Fibroblast of mammary gland (primary cell): ENCODE measurements at regions not wholly inside any gene's neighbourhood (a gene's known extent, or its start where the extent isn't known, plus 50 kb on each side); places are given as distances from the start of the nearest gene placed in this dataset.

Experiments used
- DNase-seq: peaks from one replicate; pipeline ENCODE4 v3.0.0-alpha.2; 2010; ENCODE audit warnings: low read depth
- H3K4me3 ChIP-seq: 2 replicates; pipeline ENCODE4 v1.5.1; 2011; ENCODE audit warnings: low read depth, mild to moderate bottlenecking, low read length, moderate library complexity; ENCODE audit not compliant: control insufficient read depth
- CTCF ChIP-seq: conservative IDR thresholded peaks from 2 replicates; pipeline ENCODE4 v1.5.1; 2011; ENCODE audit warnings: low read depth, low read length, inconsistent platforms; ENCODE audit not compliant: control insufficient read depth, insufficient read depth

GRCh38 chrX:39169976-39170375, 368.7 kb downstream of the MID1IP1 start:
- TF ChIP-seq CTCF, result no peak
- DNase-seq, result no peak
- no peak overlapping the region for H3K4me3 ChIP-seq

- no peak for TF ChIP-seq CTCF
- DNase-seq, result no peak
- no peak overlapping the region for H3K4me3 ChIP-seq
These were observed 369.2 kb downstream of the MID1IP1 start for GRCh38 chrX:39170464-39170863.

- TF ChIP-seq CTCF, result no peak
- H3K4me3 ChIP-seq, result no peak overlapping the region
- no peak for DNase-seq
These were observed 370.4 kb downstream of the MID1IP1 start for GRCh38 chrX:39171686-39172085.

GRCh38 chrX:39174241-39174771, 373.0 kb downstream of the MID1IP1 start:
- H3K4me3 ChIP-seq, result no peak overlapping the region
- TF ChIP-seq CTCF, result no peak
- DNase-seq, result no peak

GRCh38 chrX:39174772-39175417, 373.6 kb downstream of the MID1IP1 start:
- no peak for TF ChIP-seq CTCF
- no peak overlapping the region for H3K4me3 ChIP-seq
- peak; percentile 5 for DNase-seq

- TF ChIP-seq CTCF, result no peak
- no peak for DNase-seq
- no peak overlapping the region for H3K4me3 ChIP-seq
These were observed 374.3 kb downstream of the MID1IP1 start for GRCh38 chrX:39175418-39176057.
